Upper lobe of left lung (tissue), 6 donors: ENCODE measurements at regions not wholly inside any gene's neighbourhood (a gene's known extent, or its start where the extent isn't known, plus 50 kb on each side); places are given as distances from the start of the nearest gene placed in this dataset.

Experiments
- ATAC-seq, 2 donors: fragments of 200-7000 bp; cut with Tn5 transposase; one replicate each; pipeline ENCODE4 v1.9.1; 2022; ENCODE audit warnings: mild to moderate bottlenecking in 2 of 2, moderate library complexity in 2 of 2; ENCODE audit not compliant: low FRiP score in 2 of 2
- DNase-seq, 2 donors: peaks; one replicate each; pipeline ENCODE4 v3.0.0-alpha.2; 2019 to 2020
- H3K27ac ChIP-seq, 4 donors: fragments of 200-600 bp; sonication (generic); one replicate each; pipeline ENCODE4 v1.5.1; 2016 to 2019
- H3K27me3 ChIP-seq, 4 donors: fragments of 200-600 bp; sonication (generic); one replicate each; pipeline ENCODE4 v1.5.1; 2017 to 2019
- H3K36me3 ChIP-seq, 4 donors: fragments of 200-600 bp; sonication (generic); one replicate each; pipeline ENCODE4 v1.5.1; 2016 to 2019
- H3K4me1 ChIP-seq, 4 donors: fragments of 200-600 bp; sonication (generic); one replicate each; pipeline ENCODE4 v1.5.1; 2018 to 2019
- H3K4me3 ChIP-seq, 4 donors: fragments of 200-600 bp; sonication (generic); one replicate each; pipeline ENCODE4 v1.5.1; 2017 to 2019; ENCODE audit warnings: mild to moderate bottlenecking in 2 of 4, moderate library complexity in 1 of 4
- H3K9me3 ChIP-seq, 4 donors: fragments of 200-600 bp; sonication (generic); one replicate each; pipeline ENCODE4 v1.5.1; 2018 to 2019
- CTCF ChIP-seq, 6 experiments: fragments of 450-650 bp in 4 of 6; fragments of 200-600 bp in 2 of 6; sonication (generic) in 2 of 6; IDR thresholded peaks; one replicate each; pipeline ENCODE4 v1.5.1; 2016 to 2019; ENCODE audit warnings: antibody characterized with exemption in 6 of 6
- EP300 ChIP-seq, 4 donors: sonication (generic); formaldehyde crosslinking; IDR thresholded peaks; one replicate each; pipeline ENCODE4 v1.5.1; 2017; ENCODE audit warnings: antibody characterized with exemption in 4 of 4, control low read depth in 2 of 4
- POLR2A ChIP-seq, 4 donors: fragments of 450-650 bp; IDR thresholded peaks; one replicate each; pipeline ENCODE4 v1.5.1; 2016 to 2017; ENCODE audit warnings: antibody characterized with exemption in 4 of 4, mild to moderate bottlenecking in 2 of 4
- POLR2AphosphoS5 ChIP-seq, 2 donors: sonication (generic); formaldehyde crosslinking; IDR thresholded peaks; one replicate each; pipeline ENCODE4 v1.5.1; 2017; ENCODE audit warnings: antibody characterized with exemption in 2 of 2
- whole genome bisulfite sequencing, 2 donors: methylation state at CpG; one replicate each; pipeline ENCODE4 v1.1.5; 2017 to 2018; 5-methylcytosine and 5-hydroxymethylcytosine counted together
- donor health status: DM: no; HTN: no; CAD: no; lungs with moderate emphysema.
- donor health status: DM: no; HTN: yes; CAD: no; lungs with severe emphysema.

GRCh38 chr17:31598921-31599571, 207.6 kb downstream of the RAB11FIP4 start:
- Histone ChIP-seq H3K9me3 (no peaks in the 10 kb centered on the region), H3K4me1 (peaks cover 9 to 15% (median 12%) of the 10 kb centered on the region in 4 donors), H3K27ac (no peak overlapping the region), H3K27me3 (no peaks in the 10 kb centered on the region), H3K4me3 (no peak overlapping the region), H3K36me3 (no peaks in the 10 kb centered on the region)
- TF ChIP-seq CTCF (IDR thresholded peaks at IDR 0.05) (no peak), EP300 (IDR thresholded peaks at IDR 0.05) (no peak), POLR2AphosphoS5 (IDR thresholded peaks at IDR 0.05) (no peak), POLR2A (IDR thresholded peaks at IDR 0.05) (no peak)
- 74 to 77% methylated on average over 11 of the region's 11 CpGs for WGBS, 2 donors
- ATAC-seq (no peak), DNase-seq (peak in 1 of 2 donors; percentile 46)

- no peaks in the 10 kb centered on the region for H3K27me3 ChIP-seq
- no peak overlapping the region for H3K27ac ChIP-seq
- peaks cover 9 to 15% (median 12%) of the 10 kb centered on the region in 4 donors for H3K4me1 ChIP-seq
- no peaks in the 10 kb centered on the region for H3K9me3 ChIP-seq
- H3K36me3 ChIP-seq: no peaks in the 10 kb centered on the region
- 60 to 67% methylated on average over 4 of the region's 4 CpGs for WGBS, 2 donors
- no peak overlapping the region for H3K4me3 ChIP-seq
- TF ChIP-seq EP300 (IDR thresholded peaks at IDR 0.05) (no peak), POLR2AphosphoS5 (IDR thresholded peaks at IDR 0.05) (no peak), CTCF (IDR thresholded peaks at IDR 0.05) (no peak), POLR2A (IDR thresholded peaks at IDR 0.05) (no peak)
- no peak for ATAC-seq
- no peak for DNase-seq
Measured at GRCh38 chr17:31598399-31598782, 206.9 kb downstream of the RAB11FIP4 start.

GRCh38 chr17:31597646-31598398, 206.3 kb downstream of the RAB11FIP4 start:
- TF ChIP-seq CTCF (IDR thresholded peaks at IDR 0.05): no peak
- no peak for TF ChIP-seq EP300 (IDR thresholded peaks at IDR 0.05)
- TF ChIP-seq POLR2A (IDR thresholded peaks at IDR 0.05): no peak
- TF ChIP-seq POLR2AphosphoS5 (IDR thresholded peaks at IDR 0.05): no peak
- DNase-seq: no peak
- ATAC-seq: no peak
- Histone ChIP-seq H3K4me3 (no peak overlapping the region), H3K27ac (no peak overlapping the region), H3K36me3 (no peaks in the 10 kb centered on the region), H3K4me1 (peaks cover 9 to 15% (median 12%) of the 10 kb centered on the region in 4 donors), H3K9me3 (no peaks in the 10 kb centered on the region), H3K27me3 (no peaks in the 10 kb centered on the region)
- WGBS, 2 donors: 93 to 97% methylated on average over 2 to 10 of the region's 10 CpGs

- TF ChIP-seq POLR2AphosphoS5 (IDR thresholded peaks at IDR 0.05) (peak; percentile 28 to 49), POLR2A (IDR thresholded peaks at IDR 0.05) (peak in 1 of 4 donors; percentile 50), EP300 (IDR thresholded peaks at IDR 0.05) (no peak)
- no peak overlapping the region for H3K4me3 ChIP-seq
- peak overlapping the region; percentile 15 to 72 (median 52) for H3K27ac ChIP-seq
- H3K27me3 ChIP-seq: no peaks in the 10 kb centered on the region
- DNase-seq (peak; percentile 63 to 78), ATAC-seq (peak; percentile 75 to 77)
- WGBS, 2 donors: 52 to 68% methylated on average over 2 to 14 of the region's 16 CpGs
- peaks cover 9 to 15% (median 12%) of the 10 kb centered on the region in 4 donors for H3K4me1 ChIP-seq
- H3K36me3 ChIP-seq: no peaks in the 10 kb centered on the region
- H3K9me3 ChIP-seq: no peaks in the 10 kb centered on the region
Measured at GRCh38 chr17:31596382-31597323, 205.2 kb downstream of the RAB11FIP4 start.
